ENCODE measurements at regions not wholly inside any gene's neighbourhood (a gene's known extent, or its start where the extent isn't known, plus 50 kb on each side); places are given as distances from the start of the nearest gene placed in this dataset.

GRCh38 chr6:85191656-85192055 is 258.2 kb upstream of the NT5E start:
- TF ChIP-seq, protein P1, sequence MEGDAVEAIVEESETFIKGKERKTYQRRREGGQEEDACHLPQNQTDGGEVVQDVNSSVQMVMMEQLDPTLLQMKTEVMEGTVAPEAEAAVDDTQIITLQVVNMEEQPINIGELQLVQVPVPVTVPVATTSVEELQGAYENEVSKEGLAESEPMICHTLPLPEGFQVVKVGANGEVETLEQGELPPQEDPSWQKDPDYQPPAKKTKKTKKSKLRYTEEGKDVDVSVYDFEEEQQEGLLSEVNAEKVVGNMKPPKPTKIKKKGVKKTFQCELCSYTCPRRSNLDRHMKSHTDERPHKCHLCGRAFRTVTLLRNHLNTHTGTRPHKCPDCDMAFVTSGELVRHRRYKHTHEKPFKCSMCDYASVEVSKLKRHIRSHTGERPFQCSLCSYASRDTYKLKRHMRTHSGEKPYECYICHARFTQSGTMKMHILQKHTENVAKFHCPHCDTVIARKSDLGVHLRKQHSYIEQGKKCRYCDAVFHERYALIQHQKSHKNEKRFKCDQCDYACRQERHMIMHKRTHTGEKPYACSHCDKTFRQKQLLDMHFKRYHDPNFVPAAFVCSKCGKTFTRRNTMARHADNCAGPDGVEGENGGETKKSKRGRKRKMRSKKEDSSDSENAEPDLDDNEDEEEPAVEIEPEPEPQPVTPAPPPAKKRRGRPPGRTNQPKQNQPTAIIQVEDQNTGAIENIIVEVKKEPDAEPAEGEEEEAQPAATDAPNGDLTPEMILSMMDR (IDR thresholded peaks at IDR 0.05): no peak
- TF ChIP-seq POLR2A (IDR thresholded peaks at IDR 0.05): no peak
